Renal cortex interstitium (tissue), 11 donors: ENCODE measurements at regions not wholly inside any gene's neighbourhood (a gene's known extent, or its start where the extent isn't known, plus 50 kb on each side); places are given as distances from the start of the nearest gene placed in this dataset.

Experiments used
- DNase-seq, 11 donors: peaks; one replicate each; pipeline ENCODE4 v3.0.0-alpha.2; 2013; ENCODE audit warnings: low read depth in 9 of 11, low spot score in 4 of 11; ENCODE audit errors: extremely low read depth in 1 of 11

DNA sequence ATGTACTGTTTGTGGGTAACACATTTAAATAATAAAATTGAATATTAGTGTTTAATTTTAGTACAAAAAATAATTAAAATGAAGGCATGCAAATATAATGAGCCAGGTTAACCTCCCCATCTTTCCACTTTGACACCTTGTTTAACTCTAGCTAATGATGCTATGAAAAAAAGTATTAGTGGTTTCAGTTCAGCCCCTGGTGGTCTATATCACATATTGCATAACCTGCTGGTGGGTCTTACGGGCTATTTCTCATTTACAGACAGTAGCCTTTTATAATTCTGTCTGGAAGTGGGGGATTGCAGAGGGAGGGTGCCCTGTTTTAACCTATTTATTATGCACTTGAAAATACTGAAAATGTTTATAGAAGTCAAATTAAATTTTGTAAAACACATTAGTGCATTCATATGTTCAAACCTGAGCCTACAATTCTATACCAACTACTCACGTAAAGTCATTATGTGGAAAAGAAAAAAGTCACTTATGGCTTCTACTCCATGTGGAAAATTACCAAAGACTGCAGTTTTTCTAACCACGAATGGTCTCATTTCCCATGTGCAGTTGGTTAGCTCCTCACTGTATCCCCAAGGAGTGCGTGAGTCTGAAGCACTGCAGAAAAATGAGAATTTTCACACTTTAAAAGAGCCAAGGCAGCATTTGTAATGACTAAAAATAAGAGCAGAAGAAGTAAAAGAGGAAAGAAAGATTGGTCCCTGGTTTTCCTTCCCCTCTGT, 381.0 kb downstream of the MTX2 start:
- DNase-seq: no peak

DNA sequence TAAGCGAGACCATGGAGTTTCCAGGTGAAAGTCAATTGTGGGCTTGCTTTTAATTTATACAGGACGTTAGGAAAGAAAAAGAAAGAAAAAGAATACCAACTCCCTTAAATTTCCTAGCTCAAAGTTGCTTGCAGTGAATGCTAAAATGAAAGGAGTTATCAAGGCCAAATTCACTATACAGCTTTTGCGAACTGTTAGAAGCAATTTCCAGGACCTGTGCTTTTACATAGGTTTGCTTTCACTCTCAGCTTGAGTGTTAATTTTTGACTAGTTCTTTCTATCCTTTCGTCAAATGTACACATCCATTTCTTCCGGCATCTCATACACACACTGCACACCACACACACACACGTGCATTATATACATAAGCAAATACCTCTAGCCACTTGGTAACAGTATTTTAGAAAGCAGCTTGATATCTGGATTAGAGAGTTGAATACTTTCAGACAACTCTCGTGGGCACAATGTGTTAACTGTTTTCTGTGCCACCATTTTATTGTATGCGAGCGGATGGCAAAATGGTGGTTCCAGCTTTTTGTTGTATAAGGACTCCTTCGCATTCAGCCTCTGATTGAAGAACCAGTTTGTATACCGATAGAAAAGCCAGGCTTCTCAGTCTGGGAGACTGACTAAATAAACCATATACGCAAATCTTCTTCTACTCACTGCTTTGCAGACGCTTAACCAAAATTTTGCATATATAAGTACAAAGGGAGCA, 381.8 kb downstream of the MTX2 start:
- DNase-seq: no peak

DNA sequence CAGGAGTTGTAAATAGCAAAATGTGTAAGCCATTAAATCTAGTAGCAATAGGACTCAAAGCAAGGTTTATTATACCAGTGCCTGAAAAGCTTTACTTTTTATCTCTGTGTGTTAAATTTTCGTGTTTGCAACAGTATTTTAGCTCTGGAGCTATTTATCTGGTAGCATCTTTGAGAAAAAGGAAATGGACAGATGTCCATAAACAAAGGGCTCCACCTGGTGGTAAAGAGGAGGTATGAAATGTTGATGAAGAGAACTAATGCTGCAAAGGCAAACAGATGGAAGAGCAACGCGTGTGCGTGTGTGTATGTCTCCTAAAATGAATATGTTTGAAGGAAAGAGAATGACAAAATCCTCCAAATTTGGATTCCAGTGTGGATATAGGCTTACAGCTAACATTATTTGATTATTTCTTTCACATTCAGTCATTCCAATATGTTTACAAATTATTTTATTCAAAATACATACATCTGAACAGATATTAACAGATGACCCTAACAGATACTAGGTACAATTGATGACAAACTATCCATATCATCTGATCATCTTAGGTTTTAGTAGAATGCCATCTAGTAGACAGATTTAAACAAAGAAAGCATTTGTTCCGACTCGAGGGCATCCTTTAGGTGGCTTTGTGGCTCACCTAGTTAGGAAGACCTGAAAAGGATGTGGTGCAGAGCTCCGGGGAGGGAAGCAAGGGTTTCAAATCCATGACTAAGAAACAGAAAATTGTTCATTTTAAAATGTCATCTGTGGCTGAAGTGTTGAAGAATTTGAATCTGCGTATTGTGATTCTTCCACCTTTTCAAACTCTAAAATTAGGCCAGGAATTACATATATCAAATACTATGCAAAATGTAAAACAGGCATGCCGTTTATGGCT, 383.3 kb downstream of the MTX2 start:
- peak in 1 of 11 donors; percentile 62 for DNase-seq

DNA sequence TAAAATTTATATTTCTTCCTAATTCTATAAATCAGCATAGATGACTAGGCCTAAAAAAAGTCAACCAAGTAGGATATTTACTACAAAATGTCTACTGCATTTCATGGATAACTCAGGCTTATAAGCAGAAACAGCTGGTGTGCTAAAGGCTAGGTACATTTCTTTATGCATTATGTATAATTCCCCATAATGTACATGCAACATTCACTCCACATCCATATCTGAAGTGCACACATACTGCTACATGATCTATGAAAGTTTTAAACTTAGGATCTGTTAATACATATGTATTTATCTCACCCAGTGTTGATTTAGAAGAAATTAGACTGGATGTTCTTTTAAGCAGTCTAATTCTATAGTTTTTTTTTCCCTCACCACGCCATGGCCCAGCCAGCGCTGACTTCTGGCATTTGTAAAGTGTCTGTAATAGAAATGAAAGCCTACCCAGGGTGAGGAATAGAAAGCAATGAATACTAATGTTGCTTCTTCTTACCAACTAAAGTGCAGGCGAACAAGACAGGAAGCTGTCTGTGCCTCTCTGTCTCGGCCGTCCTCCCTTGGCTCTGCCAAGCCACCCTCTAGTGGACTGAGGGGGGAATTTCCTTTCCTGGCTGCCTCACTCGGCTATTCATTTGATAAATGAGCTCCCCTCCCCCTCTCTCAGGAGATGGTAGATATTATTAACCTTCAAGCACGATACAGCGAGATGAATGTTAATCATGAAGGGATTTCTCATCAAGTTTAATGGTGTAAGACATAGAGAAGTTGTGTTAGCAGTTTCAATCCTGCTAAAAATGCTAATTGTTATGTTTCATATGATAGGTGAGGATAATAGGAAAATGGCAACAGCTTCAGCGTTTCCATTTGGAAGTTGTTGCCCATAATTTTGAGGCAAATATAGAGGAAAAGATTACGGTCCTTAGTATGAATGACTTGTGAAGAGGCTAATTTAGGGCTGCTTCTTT, 384.5 kb downstream of the MTX2 start:
- DNase-seq: peak in 4 of 11 donors; percentile 57 to 73 (median 64)

DNA sequence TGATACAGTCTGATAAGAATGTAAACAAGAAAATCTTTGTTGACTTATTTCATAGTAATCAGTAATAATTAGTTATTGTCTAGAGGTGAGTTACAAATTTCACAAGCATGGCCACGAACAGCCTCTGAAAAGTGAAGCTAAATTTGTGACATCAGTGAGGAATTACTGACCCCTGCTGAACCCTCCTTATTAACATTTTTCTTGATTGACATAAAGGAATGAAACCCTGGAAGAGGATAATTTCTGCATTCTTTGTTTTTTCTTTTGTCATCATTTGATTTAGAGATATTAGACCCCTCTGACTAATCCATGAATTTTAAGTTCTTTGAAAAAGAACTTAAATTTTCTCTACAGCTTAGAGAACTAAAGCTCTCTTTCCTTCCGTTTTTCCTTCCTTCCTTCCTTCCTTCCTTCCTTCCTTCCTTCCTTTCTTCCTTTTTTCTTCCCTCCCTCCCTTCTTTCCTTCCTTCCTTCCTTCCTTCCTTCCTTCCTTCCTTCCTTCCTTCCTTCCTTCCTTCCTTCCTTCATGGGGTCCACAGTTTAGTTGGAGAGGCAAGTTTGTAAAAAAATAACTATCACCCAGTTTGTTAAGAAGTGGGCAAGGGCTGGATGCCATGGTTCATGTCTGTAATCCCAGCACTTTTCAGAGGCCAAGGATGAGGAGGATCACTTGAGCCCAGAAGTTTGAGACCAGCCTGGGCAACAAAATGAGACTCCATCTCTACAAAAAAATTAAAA, 387.0 kb downstream of the MTX2 start:
- DNase-seq: no peak

DNA sequence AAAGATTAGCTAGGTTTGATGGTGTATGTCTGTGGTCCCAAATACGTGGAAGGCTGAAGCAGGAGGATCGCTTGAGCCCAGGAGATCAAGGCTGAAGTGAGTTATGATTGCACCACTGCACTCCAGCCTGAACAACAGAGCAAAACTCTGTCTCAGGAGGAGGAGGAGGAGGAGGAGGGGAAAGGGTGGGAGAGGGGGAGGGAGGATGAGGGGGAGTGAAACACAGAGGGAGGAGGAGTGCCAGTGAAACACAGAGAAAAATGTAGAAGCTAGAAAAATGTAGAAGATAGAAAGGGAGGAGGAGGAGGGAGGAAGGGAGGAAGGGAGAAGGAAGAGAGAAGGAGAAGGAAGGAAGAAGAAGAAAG, 387.5 kb downstream of the MTX2 start:
- DNase-seq: no peak

DNA sequence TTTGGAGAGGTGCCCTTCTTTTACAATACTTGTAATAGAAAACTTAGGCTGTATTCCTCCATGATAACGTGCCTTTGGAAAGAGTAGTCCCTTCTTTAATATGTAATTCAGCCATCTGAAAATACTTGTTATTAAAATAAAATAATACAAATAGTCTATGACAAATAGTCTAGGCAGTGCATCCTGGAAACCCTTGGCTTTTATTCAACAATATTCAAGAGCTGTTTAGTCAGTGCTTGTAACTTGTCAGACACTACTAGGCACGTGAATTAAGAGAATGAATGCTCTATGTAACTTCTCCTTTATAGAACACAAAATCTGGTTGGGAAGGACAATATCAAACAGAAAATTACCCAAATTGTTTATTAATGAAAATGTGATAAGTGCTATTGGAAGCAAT, 388.2 kb downstream of the MTX2 start:
- DNase-seq: no peak

DNA sequence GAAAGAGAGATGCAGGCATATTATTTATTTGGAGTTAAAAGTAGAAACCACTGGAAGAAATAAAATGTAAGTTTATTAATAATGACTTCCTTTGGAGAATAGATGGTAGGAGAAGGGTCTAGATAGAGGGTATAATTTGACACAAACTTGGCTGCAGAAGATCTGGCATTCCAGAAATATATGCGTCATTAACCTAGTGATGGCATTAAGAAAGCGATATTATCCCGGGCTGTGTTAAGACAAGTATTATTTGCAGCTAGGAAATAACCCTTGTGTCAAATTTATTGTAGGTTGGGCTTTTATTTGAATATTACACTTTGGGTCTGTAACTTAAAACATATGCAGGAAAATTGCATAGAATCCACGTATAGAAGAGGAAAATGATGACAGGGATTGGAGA, 389.5 kb downstream of the MTX2 start:
- DNase-seq: no peak

DNA sequence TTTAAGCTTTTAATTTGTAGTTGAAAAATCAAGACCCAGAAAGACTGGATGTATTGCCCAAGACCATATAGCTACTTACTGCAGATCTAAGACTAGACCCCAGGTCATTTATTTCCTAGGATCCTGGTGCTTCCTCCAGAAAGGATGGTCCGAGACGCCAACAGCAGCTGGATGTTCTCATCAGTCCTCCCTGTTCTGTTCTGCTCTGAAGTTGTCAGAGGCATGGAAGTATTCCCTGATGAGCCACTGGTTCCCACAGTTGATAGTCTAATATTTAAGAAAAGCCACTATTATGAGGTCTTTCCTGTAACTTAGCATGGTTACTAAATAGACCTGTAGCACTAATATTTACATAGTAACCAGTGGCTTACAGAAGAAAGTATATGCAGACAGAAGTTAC, 393.5 kb downstream of the MTX2 start:
- no peak for DNase-seq

DNA sequence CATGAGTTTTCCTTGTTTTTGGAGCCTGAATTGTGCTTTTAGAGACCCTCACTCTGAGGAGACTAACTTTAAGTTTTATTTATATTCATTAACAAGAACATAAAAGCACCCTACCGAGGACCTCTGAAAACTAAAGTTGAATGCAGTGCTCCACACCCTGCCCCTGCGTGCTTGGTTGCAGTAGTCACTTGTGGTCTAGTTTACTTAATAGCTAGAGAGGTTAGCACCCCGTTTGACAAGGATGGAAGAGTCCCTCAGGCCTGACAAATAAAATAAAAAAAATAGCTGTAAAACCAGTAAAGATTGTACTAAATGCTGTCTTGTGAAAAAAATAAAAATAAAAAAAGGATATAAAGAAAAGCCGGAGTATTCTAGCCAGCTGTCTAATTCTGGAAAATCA, 395.2 kb downstream of the MTX2 start:
- no peak for DNase-seq

DNA sequence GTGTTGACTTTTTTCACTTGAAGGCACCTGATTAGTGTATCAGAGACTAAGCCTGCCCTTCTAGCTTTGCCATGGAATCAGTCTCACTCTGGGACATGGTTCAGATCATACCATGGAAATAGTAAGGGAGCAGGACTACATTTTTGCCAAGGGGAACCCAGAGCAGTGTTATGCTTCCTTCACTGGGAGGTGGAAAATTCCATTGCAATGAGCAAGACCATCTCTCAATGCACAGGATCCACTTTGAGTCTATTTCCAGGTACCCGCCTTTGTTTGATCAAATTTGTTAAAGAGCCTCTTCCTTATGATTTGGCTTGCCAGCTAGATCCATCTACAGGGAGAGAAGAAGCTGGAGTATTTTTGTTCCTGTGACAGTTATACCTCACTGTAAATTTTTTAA, 395.8 kb downstream of the MTX2 start:
- DNase-seq: no peak

DNA sequence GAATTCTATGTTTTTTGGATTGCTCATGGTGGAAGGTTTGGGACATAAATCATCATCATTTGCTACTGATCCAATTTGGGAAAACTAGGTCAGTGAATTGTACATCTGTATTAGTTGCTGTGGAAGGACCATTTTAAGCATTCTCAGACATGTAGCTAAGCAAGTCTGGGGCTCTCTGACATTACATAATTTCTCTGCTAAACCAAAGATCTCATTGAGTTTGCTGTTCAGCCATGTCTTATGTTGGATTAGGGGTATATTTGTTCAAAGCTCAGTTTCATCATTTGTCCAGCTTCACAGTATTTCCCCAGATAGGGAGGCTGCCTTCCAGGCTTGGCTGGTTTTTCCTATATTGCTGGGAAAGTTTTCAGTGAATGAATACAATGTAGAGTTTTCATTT, 399.7 kb downstream of the MTX2 start:
- DNase-seq: no peak

DNA sequence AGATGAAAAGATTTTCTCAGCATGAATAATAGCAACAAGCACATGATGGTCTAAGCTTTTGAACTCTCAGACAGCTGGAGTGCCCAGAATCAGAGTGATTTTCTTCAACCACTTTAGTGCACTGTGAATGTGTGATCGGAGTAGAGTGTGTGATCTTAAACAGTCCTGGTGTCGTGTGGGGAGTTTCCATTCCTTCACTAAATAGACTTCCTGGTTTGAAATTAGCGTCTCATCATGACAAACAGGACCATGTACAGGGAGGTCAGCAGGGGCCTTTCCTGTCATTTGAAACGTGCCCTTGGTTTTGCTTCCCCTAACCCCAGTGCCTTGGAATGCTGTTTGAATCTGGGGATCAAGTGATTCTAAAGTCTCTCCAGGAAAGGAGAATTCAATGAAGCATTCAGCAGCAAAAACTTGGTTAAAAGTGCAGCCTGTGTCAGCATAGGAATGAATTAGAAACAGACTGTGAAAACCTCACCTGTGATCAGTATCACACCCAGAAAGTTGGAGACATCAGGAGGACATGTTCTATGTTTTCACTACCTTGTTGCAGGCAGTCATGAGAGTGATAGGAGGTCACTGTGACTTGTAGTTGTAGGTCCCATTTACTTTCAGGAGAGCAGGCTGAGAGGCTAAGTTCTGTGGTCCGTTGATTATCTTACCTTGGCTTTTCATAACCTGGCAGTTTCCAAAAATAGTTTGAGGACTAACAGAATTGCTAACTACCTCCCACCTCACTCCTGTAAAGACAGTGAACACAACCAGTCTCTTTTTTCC, 400.3 kb downstream of the MTX2 start:
- DNase-seq: no peak

DNA sequence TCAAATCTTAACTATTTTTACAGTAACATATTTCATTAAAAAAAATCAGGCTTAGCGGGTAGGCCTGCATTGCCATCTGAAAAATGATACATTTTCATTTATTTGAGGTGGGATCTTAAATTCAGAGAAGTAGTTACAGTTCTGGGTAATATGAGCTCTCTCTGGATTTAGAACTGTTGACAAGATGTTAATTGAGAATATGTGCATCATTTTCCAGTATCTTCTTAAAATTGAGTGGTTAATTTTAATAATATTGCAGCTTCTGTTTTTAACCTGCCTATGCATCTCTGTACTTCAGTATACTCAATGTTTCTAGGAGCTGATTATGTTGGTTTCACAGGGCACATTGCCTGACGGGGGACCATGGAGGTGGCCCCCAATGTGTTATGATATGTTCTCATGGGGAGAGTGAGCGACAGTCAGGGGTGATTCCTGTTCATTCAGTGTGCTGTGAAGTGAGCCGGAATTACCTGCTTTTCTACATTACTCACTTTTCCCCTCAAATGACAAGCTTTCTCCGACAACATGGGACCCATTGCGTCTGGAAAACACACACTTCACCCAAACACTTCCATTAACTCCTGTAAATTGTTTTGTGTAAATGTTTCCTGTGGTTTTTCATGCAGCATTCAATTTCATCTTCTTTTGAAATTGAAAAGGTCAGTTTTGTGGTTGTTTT, 406.2 kb downstream of the MTX2 start:
- no peak for DNase-seq

DNA sequence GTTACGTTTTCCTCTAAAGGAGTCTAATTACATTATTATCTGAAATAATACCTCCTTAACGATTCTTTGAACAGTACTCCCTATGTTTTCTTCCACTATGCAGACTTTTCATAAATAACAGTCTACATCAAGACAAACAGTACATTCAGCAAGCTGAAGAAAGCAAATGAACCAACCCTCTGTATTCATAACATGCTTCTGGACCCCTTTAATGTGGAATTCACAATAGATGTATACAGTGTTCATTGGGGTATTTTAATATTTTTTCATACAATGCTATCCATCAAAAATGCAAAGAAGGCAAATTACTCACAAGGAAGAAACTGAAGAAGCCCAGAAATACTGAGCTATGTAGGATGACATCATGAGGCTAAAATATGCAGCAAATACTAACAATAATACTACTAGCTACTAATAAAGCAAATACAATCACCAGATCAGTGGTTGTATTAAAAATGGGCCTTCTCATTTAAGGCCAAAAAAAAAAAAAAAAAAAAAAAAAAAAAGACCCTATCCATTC, 408.6 kb downstream of the MTX2 start:
- no peak for DNase-seq

DNA sequence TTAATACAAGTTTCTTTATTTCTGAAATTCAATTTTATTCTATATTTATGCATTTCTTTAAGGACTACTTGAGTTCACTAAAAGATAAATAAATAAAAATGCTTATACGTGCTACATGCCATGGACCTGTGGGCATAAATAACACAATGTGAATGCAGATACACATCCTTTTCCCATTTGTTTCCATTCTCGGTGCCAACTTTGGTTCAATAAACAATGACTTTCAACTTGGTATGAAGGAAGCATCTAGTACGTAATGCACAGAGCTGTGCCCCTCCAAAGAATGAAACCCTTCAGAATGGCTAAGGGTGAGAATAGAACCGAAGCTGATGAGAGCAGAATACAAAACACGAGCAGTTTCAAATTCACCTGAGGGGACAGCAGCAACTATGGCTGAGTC, 409.3 kb downstream of the MTX2 start:
- no peak for DNase-seq
